IPS-18c (cell line): ENCODE measurements at regions not wholly inside any gene's neighbourhood (a gene's known extent, or its start where the extent isn't known, plus 50 kb on each side); places are given as distances from the start of the nearest gene placed in this dataset.

Experiments used
- H3K4me3 ChIP-seq: 2 replicates; pipeline ENCODE4 v1.7.0; 2013; ENCODE audit warnings: low read depth, mild to moderate bottlenecking, low read length, moderate library complexity; ENCODE audit not compliant: insufficient read depth
- H3K9me3 ChIP-seq: one replicate; pipeline ENCODE4 v1.6.1; 2013; ENCODE audit warnings: mild to moderate bottlenecking, low read length, moderate library complexity; ENCODE audit not compliant: control insufficient read depth, insufficient read depth

DNA sequence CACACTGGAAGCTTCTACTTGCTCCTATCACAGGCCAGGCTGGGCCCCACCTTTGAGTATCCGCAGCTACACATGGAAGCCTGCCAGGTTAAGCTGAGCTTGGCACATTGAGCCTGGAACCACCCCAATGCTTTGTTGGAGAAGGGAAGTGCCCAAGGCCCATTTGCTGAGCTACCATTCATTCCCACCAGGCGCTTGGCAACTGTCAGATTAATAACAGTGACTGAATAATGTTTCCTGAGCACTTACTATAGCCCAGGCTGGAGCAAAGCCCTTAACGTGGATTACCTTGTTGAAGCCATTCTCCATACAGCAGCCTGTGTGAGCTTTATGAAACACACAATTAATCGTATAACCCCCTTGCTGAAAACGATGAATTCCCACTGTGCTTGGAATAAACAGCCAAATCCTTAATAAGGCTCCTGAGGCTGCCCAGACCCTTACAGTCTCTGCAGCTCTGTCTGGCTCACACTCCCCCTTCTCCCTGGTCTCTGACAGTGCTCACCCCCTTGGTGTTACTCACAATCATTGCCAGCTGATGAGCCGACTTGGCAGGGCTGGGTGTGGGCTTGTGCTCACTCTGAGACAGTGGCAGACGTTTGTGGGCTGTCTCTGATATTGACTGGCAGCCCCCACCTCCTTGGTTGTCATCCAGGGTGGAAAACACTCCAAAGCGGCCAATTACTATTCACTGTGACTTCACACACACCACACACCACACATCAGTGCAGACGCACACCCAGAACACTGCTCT, 357.1 kb downstream of the MAFB start:
- no peaks in the 10 kb centered on the region for H3K9me3 ChIP-seq
- H3K4me3 ChIP-seq = no peak overlapping the region

DNA sequence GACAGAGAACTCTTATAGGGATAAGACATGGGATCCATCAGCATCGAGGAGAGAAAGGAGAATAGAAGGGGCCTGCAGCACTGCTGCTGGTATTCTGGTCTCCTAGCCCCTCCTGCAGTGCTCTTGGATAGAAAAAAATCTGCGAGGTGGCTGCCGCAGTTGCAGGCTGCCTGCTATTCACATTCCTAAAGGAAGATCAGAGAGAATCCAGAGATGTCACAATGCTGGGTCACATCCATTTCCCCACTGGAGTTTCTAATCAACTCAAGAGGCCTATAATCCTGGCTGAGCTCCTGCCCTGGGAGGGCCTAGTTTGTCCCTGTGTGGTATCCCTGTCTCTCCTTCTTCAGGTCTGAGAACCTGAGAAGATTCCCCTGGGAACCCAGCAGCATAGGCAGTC, 357.8 kb downstream of the MAFB start:
- no peak overlapping the region for H3K4me3 ChIP-seq
- no peaks in the 10 kb centered on the region for H3K9me3 ChIP-seq

DNA sequence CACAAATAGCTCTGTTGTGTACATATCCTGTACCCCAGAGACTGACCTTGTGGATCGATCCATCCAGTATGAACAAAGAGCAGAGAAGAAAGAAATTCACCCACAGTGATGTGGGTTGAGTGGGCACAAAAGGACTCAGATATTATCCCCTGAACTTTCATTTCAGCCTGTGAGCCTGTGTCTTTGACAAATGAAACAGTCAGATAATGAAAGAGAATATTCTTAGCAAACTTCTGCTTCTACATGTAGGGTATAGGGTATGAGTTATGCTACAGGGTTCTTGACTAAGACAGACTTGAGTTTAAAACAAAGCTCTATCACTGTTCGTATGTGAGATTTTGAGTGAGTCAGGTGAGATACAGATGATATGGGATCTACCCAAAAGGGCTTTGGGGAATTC, 359.7 kb downstream of the MAFB start:
- Histone ChIP-seq H3K4me3 (no peak overlapping the region), H3K9me3 (no peaks in the 10 kb centered on the region)

DNA sequence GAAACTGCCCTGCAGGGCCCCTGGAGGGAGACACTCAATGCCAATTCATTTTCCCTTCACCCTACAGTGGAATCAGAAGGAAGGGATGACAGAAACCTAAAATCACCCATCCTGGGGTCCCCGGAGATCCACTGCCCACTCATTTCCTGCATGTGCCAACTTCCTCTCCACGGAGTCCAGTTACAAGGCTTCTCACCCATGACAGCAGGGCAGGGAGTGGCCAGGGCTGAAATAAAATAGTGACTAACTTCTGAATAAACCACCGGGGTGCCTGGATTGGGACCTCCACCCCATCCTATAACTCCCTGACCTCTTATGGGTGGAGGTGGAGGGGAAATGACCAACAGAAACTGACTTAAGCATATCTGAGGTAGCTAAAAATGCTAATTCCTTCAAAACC, 362.3 kb downstream of the MAFB start:
- Histone ChIP-seq H3K9me3 (no peaks in the 10 kb centered on the region), H3K4me3 (no peak overlapping the region)

DNA sequence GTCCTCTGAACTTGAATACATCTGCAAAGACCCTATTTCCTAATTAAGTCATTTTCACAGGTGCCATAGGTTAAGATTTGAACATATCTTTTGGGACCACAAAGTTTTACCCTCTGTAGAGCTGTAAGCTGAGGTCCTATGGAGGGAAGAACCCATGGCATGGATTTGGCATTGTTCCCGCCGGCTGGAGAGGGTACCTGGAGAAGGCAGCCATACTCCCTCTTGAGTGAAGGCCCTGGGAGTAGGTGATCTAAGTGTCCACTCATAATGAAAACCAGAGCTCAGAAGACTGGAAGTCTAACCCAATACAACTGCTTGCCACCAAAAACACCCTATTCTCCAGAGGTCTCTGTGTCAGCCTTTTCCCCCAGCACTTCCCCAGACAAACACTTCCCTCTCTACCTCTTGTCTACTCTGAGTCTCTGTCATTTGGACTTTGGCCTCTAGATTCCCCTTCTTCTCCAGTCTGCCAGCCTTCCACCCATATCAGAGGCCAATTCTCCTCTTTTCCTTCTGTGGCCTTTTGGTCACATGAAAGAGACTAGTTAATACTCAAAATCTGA, 363.9 kb downstream of the MAFB start:
- Histone ChIP-seq H3K9me3 (no peaks in the 10 kb centered on the region), H3K4me3 (no peak overlapping the region)

DNA sequence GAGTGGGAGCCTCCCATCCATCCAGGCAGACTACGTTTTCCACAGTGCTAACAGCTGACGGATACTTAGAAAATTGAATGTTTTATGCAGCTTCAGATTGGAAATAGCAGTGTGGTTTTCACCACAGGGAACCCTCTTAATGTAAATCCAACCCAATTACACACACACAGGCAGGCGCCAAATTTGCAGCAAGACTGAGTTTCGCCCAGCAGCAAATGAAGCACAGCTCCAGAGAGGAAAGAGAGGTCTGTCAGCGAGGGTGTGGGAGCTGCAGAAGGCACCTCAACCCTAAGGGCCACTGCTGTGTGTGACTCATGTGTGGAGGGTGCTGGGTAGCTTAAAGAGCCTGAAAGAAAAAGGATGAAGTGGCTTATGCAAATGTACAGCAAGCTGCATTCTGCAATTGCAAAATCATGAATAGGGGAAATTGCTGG, 365.7 kb downstream of the MAFB start:
- Histone ChIP-seq H3K4me3 (no peak overlapping the region), H3K9me3 (no peaks in the 10 kb centered on the region)

DNA sequence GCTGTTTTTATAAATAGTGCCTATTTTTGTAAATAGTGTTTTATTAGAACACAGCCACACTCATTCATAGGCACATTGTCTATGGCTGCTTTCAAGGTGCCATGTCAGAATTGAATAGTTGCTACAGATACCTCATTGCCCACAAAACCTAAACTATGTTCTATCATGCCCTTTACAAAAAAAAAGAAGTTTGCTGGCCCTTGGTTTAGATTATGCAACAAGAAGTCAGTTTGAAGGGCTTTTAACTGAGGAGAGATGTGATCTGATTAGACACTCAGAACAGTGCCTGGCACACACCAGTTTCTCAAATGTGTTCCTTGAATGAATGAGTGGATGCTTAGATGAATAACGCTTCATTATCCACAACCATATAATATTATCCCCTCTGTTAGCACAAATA, 366.1 kb downstream of the MAFB start:
- no peak overlapping the region for H3K4me3 ChIP-seq
- no peaks in the 10 kb centered on the region for H3K9me3 ChIP-seq

DNA sequence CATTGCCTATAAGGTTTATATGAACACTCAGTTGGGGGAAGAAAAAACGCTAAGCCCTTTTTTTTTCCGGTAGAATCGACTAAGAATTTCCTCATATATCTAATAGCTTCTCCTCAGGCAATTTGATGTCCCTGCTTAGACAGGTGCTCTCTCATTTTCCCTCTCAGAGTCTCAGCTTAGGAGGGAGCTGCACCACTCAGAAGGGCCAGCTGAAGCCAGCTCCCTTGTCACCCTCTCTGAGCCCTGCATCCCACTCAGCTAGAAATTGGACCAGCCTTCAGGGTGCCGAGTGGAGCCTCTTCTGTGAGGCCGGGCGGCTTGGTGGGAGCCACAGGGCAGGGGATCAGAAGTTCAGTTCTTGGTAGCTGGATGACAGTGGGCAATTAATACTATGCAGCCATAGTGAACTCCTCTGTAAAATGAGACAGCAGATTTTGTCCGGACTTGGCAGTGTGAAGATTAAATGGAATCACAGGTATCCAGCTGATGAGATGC, 368.5 kb downstream of the MAFB start:
- no peaks in the 10 kb centered on the region for H3K9me3 ChIP-seq
- H3K4me3 ChIP-seq = no peak overlapping the region

DNA sequence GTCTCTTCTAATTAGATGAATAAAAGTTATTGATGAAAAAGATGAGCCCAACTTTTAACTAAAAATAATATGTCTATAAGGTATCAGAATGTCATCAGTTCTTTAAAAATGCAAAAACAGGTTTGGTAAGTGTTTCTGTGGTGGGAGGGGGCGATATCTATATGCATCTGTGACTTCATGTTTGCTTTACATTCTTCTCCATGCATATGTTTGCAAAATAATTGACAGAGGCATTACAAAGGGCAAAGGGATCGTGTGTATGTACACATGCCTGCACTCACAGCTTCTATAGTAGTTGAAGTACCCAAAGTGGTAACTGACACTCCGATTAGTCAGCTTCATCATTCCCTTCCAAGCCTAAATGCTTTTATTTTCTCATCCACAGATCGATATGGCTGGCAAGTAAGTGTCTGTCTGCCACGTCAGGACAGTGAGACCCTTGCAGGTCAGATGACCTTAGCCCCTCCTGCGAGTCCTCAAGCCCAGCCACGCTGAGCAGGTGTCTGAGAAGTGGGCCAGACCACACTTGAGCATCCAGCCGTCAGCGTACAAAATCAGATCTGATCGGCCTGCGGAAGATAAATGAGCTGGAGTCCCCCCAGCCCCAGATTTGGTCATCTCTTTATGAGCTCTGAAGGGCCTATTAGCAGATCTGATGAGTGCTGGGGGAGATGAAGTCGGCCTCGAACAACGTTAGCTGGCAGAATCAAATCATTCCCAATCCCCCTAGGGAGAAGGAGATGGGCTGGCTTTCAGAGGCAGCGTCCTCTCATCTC, 369.1 kb downstream of the MAFB start:
- Histone ChIP-seq H3K9me3 (no peaks in the 10 kb centered on the region), H3K4me3 (no peak overlapping the region)

DNA sequence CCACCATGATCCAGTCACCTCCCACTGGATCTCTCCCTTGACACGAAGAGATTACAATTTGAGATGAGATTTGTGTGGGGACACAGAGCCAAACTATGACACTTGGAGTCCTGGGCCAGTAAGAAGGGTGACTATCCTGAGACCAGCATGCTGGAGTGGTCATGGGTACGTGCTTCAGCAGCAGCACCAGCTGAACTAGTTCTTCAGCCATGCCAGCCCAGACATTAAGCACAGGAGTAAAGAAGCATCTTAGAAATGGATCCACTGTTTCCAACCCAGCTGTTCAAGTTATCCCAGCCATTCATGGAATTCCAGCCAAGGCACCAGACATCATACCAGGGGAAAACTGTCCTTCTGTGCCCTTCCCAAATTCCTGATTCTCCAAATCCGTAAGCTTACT, 370.0 kb downstream of the MAFB start:
- H3K4me3 ChIP-seq = no peak overlapping the region
- no peaks in the 10 kb centered on the region for H3K9me3 ChIP-seq

DNA sequence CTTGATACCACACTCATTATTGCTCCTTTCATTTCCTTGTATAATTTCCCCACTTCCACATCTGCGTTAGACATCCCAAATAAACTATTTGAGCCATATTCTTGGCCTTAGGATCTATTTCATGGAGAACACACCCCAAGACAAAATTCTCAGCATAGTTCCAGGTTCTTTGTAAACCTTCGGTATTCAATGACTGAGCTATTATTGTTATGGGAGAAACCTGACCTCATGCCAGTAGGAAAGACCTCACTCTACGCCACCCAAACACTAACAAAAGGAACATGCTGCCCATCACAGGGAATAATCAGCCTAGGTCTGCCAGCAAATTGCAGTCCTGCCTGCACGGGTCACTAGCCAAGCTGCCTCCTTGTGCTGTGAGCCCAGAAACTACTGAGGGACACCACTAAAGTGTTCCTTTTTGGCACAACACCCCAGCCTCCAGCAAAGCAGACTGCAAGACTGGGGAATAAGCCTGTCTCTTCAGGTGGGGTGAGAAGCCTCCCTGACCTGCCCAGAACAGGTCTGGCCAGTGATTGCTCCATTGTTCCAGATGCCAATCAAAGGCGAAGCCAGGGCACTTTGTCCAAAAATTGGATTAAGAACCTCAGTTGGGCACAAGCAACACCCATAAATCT, 371.8 kb downstream of the MAFB start:
- H3K9me3 ChIP-seq = no peaks in the 10 kb centered on the region
- H3K4me3 ChIP-seq = no peak overlapping the region

DNA sequence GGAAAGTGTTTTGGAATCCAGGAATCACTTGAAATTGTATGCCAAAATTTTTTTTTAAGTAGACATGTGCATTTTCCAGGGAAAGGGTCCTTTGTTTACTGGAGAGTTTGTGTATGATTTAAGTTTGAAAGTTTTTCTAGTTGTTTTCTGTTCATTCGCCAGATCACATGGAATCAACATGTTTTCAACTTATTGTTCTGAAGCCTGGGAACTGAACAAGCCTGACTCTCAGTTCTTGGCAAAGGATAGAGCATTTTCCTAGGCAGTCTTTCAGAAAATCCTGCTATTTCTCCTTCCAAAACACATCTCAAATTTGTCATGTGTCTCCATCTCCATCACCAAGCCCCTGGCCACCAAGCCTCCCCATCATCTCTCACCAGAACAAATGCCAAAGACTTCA, 374.8 kb downstream of the MAFB start:
- Histone ChIP-seq H3K4me3 (no peak overlapping the region), H3K9me3 (no peaks in the 10 kb centered on the region)

DNA sequence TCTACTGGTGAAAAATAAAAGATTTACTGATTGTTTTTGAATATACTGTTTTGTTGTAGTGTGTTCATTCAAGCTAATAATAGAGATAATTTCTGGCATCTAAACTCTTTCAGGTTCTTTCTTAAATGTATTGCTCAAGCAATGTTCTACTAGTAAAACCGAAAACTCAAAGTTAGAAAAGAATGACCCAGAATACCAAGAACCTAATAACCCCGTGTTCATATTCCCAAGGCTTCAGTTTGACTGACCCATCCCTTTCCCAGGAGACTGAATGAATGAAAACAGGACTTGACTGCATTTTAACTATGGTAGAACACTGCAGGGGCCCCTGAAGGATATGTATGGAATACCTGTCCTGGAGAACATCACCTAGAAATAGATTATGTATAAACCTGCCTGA, 375.3 kb downstream of the MAFB start:
- Histone ChIP-seq H3K4me3 (no peak overlapping the region), H3K9me3 (no peaks in the 10 kb centered on the region)

DNA sequence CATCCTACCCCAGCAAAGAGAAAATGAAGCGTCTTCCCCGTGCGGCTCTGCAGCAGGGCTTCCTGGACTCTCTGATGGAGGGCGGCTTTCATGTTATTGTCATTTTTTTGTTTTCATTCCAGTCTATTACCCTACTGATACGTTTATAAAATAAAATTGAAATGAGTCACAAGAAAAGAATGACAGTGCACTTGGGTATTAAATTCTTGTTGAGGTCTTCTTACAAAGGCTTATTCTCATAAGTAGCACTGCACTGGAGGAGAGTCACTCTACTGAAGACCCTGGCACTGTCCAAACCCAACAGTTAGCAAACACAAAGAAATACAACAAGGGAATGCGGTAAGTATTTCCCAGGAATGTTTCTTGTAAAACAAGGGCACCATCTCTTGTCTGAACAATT, 379.3 kb downstream of the MAFB start:
- Histone ChIP-seq H3K4me3 (no peak overlapping the region), H3K9me3 (no peaks in the 10 kb centered on the region)

DNA sequence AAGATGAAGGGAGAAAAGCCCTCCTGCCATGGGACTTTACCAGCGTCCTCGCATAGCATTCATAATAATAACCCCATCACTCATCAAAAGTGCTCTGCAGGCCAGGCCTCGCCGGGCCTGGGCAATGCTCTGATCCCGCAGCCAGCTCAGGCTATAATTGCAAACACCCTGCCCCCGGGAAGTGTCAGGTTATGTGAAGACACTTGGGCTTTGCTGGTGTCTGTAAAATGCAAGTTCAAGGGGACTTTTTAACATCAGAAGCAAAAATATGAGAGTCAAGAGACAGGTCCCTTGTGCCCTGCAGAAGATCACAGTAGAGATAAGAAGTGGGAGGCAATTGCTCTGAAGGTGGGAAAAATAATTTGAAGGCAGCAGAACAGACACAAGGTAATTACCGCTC, 381.0 kb downstream of the MAFB start:
- H3K9me3 ChIP-seq = no peaks in the 10 kb centered on the region
- H3K4me3 ChIP-seq = no peak overlapping the region

DNA sequence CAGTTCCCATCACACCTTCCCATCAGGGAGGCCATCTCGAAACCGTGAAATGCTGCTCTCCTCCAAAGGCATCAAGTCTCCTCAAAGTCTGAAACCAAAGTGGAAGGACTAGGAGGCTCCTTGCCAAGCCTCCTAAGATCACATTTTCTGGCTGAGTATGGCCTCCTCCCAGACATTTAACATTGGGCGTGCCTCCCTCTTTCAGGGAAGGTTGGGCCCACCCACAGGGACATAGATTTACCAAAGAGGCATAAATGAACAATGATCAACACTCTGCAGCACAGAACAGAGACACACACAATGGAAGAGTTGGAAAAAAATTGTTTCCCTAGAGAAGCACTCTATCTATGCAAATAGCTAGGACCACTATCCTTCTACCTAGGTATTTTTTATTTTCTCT, 381.8 kb downstream of the MAFB start:
- Histone ChIP-seq H3K9me3 (no peaks in the 10 kb centered on the region), H3K4me3 (no peak overlapping the region)

DNA sequence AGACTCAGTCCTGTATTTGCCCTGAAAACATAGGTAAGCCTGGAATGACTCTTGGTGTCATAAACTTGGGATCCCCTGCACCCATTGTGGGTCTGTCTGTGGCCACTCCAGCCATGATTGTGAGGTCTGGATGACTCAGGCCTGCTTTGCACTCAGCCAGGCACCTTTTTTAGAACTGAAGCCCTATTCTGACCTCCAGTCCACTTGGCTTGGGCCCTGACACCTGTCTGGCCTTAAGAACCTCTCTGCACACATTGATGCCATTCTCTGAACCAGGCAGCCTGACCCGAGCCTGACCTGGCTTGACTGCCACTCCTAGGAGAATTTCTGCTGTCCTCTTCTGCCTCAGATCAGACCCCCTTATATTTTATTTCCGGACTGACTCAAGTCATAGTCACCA, 383.7 kb downstream of the MAFB start:
- Histone ChIP-seq H3K9me3 (no peaks in the 10 kb centered on the region), H3K4me3 (no peak overlapping the region)

DNA sequence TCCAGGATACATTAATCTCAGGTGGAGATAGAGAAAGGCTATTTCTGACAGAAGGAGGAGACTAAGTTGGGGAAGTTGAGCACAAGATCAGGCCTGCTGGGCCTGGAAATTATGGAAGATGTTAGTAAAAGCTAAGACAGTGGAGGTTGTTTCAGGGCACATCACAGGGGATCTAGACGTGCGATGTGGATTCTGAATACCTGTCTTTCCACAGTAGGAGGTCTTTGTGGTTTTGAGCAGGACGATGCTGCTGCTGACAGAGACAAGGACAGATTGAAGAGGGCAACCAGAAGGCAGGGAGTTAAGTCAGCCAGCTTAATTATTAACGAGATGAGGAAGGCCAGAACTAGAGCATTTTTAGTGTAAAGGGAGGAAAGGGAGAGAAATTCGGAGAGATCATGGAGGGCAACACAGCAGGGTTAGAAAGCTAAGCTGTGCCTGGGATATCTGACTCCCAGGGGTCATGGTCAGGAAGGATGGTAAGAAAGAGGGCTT, 384.9 kb downstream of the MAFB start:
- no peaks in the 10 kb centered on the region for H3K9me3 ChIP-seq
- no peak overlapping the region for H3K4me3 ChIP-seq
